Fibroblast of lung (primary cell): ENCODE measurements at regions not wholly inside any gene's neighbourhood (a gene's known extent, or its start where the extent isn't known, plus 50 kb on each side); places are given as distances from the start of the nearest gene placed in this dataset.
A peak's percentile ranks its signal among the peaks of the same experiment; 100 is the strongest.
"Not testable (repeated sequence)": the region's sequence is repeated elsewhere in the genome, so short reads cannot be mapped to it uniquely, and the experiment has no call there.

Source experiments
- DNase-seq, 2 donors: peaks; one replicate each; pipeline versions ENCODE4 v3.0.0 to v3.0.0-alpha.2; 2010; ENCODE audit warnings: low read depth in 2 of 2
- H2AFZ ChIP-seq: 2 replicates; pipeline ENCODE4 v1.5.1; 2012; ENCODE audit warnings: low read length, control low read depth, inconsistent platforms
- H3K27ac ChIP-seq: 2 replicates; pipeline ENCODE4 v1.5.1; 2011; ENCODE audit warnings: low read length, control low read depth; ENCODE audit not compliant: insufficient read depth
- H3K27me3 ChIP-seq: 2 replicates; pipeline ENCODE4 v1.5.1; 2011; ENCODE audit warnings: mild to moderate bottlenecking, low read length; ENCODE audit not compliant: control insufficient read depth, insufficient read depth
- H3K36me3 ChIP-seq: 2 replicates; pipeline ENCODE4 v1.5.1; 2011; ENCODE audit warnings: low read length; ENCODE audit not compliant: control insufficient read depth, insufficient read depth
- H3K4me1 ChIP-seq: 2 replicates; pipeline ENCODE4 v1.5.1; 2011; ENCODE audit warnings: low read length; ENCODE audit not compliant: control insufficient read depth, insufficient read depth; ENCODE audit errors: extremely low read depth
- H3K4me2 ChIP-seq: 2 replicates; pipeline ENCODE4 v1.5.1; 2011; ENCODE audit warnings: low read length, control low read depth; ENCODE audit not compliant: insufficient read depth; ENCODE audit errors: extremely low read depth
- H3K4me3 ChIP-seq, 4 experiments: fragments of 200-600 bp in 1 of 4; sonication (generic) in 1 of 4; replicated peaks in 1 of 4; 2 replicates each; pipeline ENCODE4 v1.5.1; 2011 to 2016; ENCODE audit warnings: low read length in 4 of 4, low read depth in 3 of 4, mild to moderate bottlenecking in 3 of 4, control low read depth in 2 of 4, inconsistent platforms in 1 of 4, mixed read lengths in 1 of 4; ENCODE audit not compliant: insufficient read depth in 1 of 4; ENCODE audit errors: control extremely low read depth in 1 of 4
- H3K79me2 ChIP-seq: 2 replicates; pipeline ENCODE4 v1.5.1; 2012; ENCODE audit warnings: mild to moderate bottlenecking, low read length, inconsistent platforms; ENCODE audit not compliant: control insufficient read depth, insufficient read depth
- H3K9ac ChIP-seq: 2 replicates; pipeline ENCODE4 v1.5.1; 2011; ENCODE audit warnings: mild to moderate bottlenecking, low read length, control low read depth; ENCODE audit not compliant: insufficient read depth
- H3K9me3 ChIP-seq: 2 replicates; pipeline ENCODE4 v1.5.1; 2012; ENCODE audit warnings: low read depth, low read length; ENCODE audit not compliant: control insufficient read depth, insufficient read depth
- H4K20me1 ChIP-seq: 2 replicates; pipeline ENCODE4 v1.5.1; 2011; ENCODE audit warnings: low read length; ENCODE audit not compliant: control insufficient read depth, insufficient read depth; ENCODE audit errors: extremely low read depth
- TF ChIP-seq, protein P1 (sequence below), 2 donors: IDR thresholded peaks in 1 of 2; conservative IDR thresholded peaks in 1 of 2; 1 replicate in 1 of 2; 2 replicates in 1 of 2; pipeline ENCODE4 v1.5.1; 2011 to 2012; ENCODE audit warnings: low read length in 2 of 2, control low read depth in 1 of 2, inconsistent platforms in 1 of 2, low read depth in 1 of 2, mild to moderate bottlenecking in 1 of 2

GRCh38 chr2:132347041-132347780 lies 69.4 kb upstream of the GPR39 start:
- H3K9ac ChIP-seq, result peak overlapping the region; percentile 59
- H2AFZ ChIP-seq, result peak overlapping the region; percentile 95
- H3K36me3 ChIP-seq, H3K27me3 ChIP-seq, H3K9me3 ChIP-seq, H3K79me2 ChIP-seq, H3K4me1 ChIP-seq, H4K20me1 ChIP-seq: not testable (repeated sequence)
- H3K4me2 ChIP-seq, result peak overlapping the region; percentile 78
- H3K4me3 ChIP-seq, result peak overlapping the region; percentile 34 to 67 (median 58)
- H3K27ac ChIP-seq, result peak overlapping the region; percentile 67
- peak; percentile 86 to 88 for DNase-seq

GRCh38 chr2:132349092-132349687 lies 67.4 kb upstream of the GPR39 start:
- H3K4me1 ChIP-seq, H3K9me3 ChIP-seq, H3K27me3 ChIP-seq, H3K9ac ChIP-seq, H3K4me2 ChIP-seq, H3K36me3 ChIP-seq, H4K20me1 ChIP-seq, H2AFZ ChIP-seq, H3K4me3 ChIP-seq, H3K79me2 ChIP-seq, H3K27ac ChIP-seq: not testable (repeated sequence)
- TF ChIP-seq, protein P1, sequence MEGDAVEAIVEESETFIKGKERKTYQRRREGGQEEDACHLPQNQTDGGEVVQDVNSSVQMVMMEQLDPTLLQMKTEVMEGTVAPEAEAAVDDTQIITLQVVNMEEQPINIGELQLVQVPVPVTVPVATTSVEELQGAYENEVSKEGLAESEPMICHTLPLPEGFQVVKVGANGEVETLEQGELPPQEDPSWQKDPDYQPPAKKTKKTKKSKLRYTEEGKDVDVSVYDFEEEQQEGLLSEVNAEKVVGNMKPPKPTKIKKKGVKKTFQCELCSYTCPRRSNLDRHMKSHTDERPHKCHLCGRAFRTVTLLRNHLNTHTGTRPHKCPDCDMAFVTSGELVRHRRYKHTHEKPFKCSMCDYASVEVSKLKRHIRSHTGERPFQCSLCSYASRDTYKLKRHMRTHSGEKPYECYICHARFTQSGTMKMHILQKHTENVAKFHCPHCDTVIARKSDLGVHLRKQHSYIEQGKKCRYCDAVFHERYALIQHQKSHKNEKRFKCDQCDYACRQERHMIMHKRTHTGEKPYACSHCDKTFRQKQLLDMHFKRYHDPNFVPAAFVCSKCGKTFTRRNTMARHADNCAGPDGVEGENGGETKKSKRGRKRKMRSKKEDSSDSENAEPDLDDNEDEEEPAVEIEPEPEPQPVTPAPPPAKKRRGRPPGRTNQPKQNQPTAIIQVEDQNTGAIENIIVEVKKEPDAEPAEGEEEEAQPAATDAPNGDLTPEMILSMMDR (conservative IDR thresholded peaks at IDR 0.05 in 1 of 2, IDR thresholded peaks at IDR 0.05 in 1 of 2; ENCODE audit: low read depth in 1 of 2, low read length in 2 of 2), result peak; percentile 62 to 70
- DNase-seq, result peak; percentile 59 to 79

DNA sequence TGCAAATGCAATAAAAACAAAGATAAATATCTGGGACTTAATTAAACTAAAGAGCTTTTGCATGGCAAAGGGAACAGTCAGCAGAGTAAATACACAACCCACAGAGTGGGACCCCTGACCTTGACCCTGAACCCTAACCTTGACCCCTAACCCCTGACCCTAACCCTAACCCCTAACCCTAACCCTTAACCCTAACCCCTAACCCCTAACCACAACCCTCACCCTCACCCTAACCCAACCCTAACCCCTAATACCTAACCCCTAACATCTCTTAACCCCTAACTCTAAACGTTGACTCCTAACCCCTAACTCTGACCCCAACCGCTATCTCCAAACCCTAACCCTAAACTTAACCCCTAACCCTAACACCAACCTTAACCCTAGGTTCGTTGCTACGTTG lies 64.9 kb upstream of the GPR39 start:
- not testable (repeated sequence) for H3K4me3 ChIP-seq, H3K9me3 ChIP-seq, H3K36me3 ChIP-seq, H3K79me2 ChIP-seq, H4K20me1 ChIP-seq, DNase-seq, H3K27ac ChIP-seq, H3K4me2 ChIP-seq, H3K27me3 ChIP-seq, H3K4me1 ChIP-seq, H3K9ac ChIP-seq, H2AFZ ChIP-seq

DNA sequence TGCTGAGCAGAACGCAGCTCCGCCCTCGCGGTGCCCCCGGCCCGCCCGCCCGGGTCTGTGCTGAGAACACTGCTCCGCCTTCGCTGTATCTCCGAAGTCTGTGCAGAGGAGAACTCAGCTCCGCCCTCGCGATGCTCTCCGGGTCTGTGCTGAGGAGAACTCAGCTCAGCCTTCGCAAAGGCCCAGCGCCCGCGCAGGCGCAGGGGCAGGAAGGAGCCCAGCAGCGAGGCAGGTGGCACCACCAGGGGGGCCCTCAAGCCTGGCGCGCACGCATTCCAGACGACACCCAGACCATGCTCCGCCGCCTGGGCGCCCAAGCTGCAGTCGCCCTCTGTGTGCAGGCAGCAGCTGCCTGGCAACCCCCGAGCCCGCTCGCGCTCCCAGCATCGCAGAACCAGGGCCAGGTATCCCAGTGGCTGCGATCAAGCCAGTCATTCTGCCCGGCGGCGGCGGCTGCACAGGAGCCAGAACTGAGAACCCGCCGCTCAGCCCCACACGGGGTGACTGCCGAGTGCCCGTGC lies 64.1 kb upstream of the GPR39 start:
- not testable (repeated sequence) for H3K36me3 ChIP-seq, H3K9ac ChIP-seq, H2AFZ ChIP-seq, H3K27me3 ChIP-seq, H3K79me2 ChIP-seq, H3K27ac ChIP-seq, H3K9me3 ChIP-seq, H4K20me1 ChIP-seq, H3K4me1 ChIP-seq
- peak; percentile 39 to 56 for DNase-seq
- peak overlapping the region; percentile 68 for H3K4me2 ChIP-seq
- H3K4me3 ChIP-seq, result peak overlapping the region in 2 of 4 experiments; percentile 21 to 48

DNA sequence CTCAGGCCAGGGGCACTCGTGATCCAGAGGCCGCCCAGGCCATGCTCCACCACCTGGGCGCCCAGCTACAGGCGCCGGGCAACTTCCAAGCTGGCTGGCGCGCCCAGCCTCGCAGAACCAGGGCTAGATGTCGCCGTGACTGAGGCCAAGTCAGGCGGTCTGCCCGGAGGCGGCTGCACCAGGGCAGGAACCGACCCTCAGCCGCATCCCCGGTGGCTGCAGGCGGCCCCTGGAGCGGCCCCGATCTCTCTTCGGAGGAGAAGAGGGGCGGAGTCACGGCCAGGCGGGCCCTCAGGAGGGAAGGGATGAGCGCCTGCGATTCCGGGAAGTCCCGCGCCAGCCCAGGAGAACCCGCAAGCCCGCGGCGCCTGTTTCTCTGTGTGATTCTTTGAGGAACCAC lies 63.2 kb upstream of the GPR39 start:
- not testable (repeated sequence) for H3K27me3 ChIP-seq, H3K4me1 ChIP-seq, H3K79me2 ChIP-seq, H3K36me3 ChIP-seq, H4K20me1 ChIP-seq, H3K9ac ChIP-seq, H3K9me3 ChIP-seq, H3K27ac ChIP-seq
- Histone ChIP-seq H2AFZ (peak overlapping the region; percentile 65), H3K4me3 (peak overlapping the region in 3 of 4 experiments; percentile 21 to 50 (median 25)), H3K4me2 (peak overlapping the region; percentile 59)
- peak in 1 of 2 donors; percentile 18 for DNase-seq

DNA sequence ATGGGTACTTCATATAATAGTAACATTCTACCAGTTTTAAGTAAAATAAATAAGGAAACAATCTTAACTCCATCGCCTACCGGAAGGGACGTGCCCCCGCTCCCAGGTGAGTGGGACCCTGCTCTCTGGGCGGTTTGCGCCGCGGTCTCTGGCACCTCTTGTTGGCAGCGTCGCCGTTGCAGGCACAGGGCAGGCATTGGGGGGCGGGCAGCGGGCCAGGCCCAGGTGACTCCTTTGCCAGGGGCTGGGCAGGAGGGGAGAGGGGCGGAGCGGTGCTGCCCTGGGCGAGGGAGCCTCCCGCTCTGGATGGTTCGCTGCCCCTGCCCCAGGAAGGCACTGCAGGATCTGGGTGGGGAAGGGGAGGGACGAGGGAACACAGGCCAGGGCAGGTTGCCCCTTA lies 55.6 kb upstream of the GPR39 start:
- not testable (repeated sequence) for H3K36me3 ChIP-seq, H2AFZ ChIP-seq, H3K27me3 ChIP-seq, H4K20me1 ChIP-seq, H3K9ac ChIP-seq, H3K79me2 ChIP-seq, DNase-seq, H3K4me3 ChIP-seq, H3K4me2 ChIP-seq, H3K27ac ChIP-seq, H3K4me1 ChIP-seq, H3K9me3 ChIP-seq
